GM12878 (cell line): ENCODE measurements at regions not wholly inside any gene's neighbourhood (a gene's known extent, or its start where the extent isn't known, plus 50 kb on each side); places are given as distances from the start of the nearest gene placed in this dataset.

ENCODE experiments used
- ATAC-seq: fragments of 200-7000 bp; cut with Tn5 transposase; 3 replicates; pipeline ENCODE4 v1.9.1; 2020; ENCODE audit warnings: mild to moderate bottlenecking, moderate library complexity
- BruUV-seq: library from RNA; stranded (reverse); fragments of 400-500 nt; replicated peaks from 2 replicates; lab custom pipeline; 2021; lab: Mats Ljungman, UMichigan
- CTCF ChIA-PET: fragments of 300-600 bp; sonication (Branson Sonifier 250); formaldehyde crosslinking; extraction: SDS; loops from one replicate; lab custom pipeline; 2021; ENCODE audit warnings: inconsistent platforms; lab: Yijun Ruan, JAX
- POLR2A ChIA-PET: fragments of 350-600 bp; formaldehyde crosslinking; extraction: SDS; loops from one replicate; lab custom pipeline; 2021; ENCODE audit warnings: inconsistent platforms; lab: Charles Lee
- RAD21 ChIA-PET: fragments of 300-600 bp; sonication (Branson Sonifier 250); formaldehyde crosslinking; loops from one replicate; lab custom pipeline; 2023; ENCODE audit warnings: antibody characterized with exemption; ENCODE audit not compliant: unreplicated experiment; lab: Charles Lee
- SMC1A ChIA-PET: fragments of 300-600 bp; sonication (Branson Sonifier 250); formaldehyde crosslinking; loops from one replicate; lab custom pipeline; 2023; ENCODE audit not compliant: unreplicated experiment, uncharacterized antibody; lab: Charles Lee
- DNase-seq: peaks from one replicate; pipeline ENCODE4 v3.0.0-alpha.2; 2011; ENCODE audit warnings: low read depth, low spot score
- FAIRE-seq: peaks from 3 replicates; lab custom pipeline; 2011; peaks lifted over from hg19 to GRCh38; lab: Jason Lieb, UNC
- H2AFZ ChIP-seq: 2 replicates; pipeline ENCODE4 v1.6.0; 2011; ENCODE audit warnings: low read depth, low read length, control low read depth; ENCODE audit not compliant: control insufficient read depth
- H3K27ac ChIP-seq: 2 replicates; pipeline ENCODE4 v1.5.1; 2011; ENCODE audit warnings: control low read depth; ENCODE audit not compliant: control insufficient read depth, insufficient read depth
- H3K27me3 ChIP-seq, 2 experiments: replicated peaks in 1 of 2; 2 replicates each; pipeline versions ENCODE4 v1.6.0 to v1.6.1; 2011; ENCODE audit warnings: low read length in 1 of 2; ENCODE audit not compliant: control insufficient read depth in 2 of 2, insufficient read depth in 2 of 2
- H3K36me3 ChIP-seq, 2 experiments: 2 replicates each; pipeline ENCODE4 v1.5.1; 2011; ENCODE audit warnings: low read length in 1 of 2; ENCODE audit not compliant: control insufficient read depth in 2 of 2, insufficient read depth in 2 of 2
- H3K4me1 ChIP-seq: 2 replicates; pipeline ENCODE4 v1.6.1; 2011; ENCODE audit warnings: mild to moderate bottlenecking, low read length, moderate library complexity, mixed read lengths; ENCODE audit not compliant: control insufficient read depth, insufficient read depth
- H3K4me2 ChIP-seq: 2 replicates; pipeline ENCODE4 v1.6.0; 2011; ENCODE audit warnings: control low read depth; ENCODE audit not compliant: control insufficient read depth, insufficient read depth
- H3K4me3 ChIP-seq: fragments of 200-600 bp; sonication (generic); 2 replicates; pipeline ENCODE4 v1.5.1; 2016
- H3K79me2 ChIP-seq: 2 replicates; pipeline ENCODE4 v1.6.0; 2011; ENCODE audit warnings: low read length; ENCODE audit not compliant: control insufficient read depth, insufficient read depth
- H3K9ac ChIP-seq: 2 replicates; pipeline ENCODE4 v1.8.0; 2011; ENCODE audit warnings: low read length, control low read depth, mixed read lengths; ENCODE audit not compliant: control insufficient read depth, insufficient read depth
- H3K9me3 ChIP-seq: replicated peaks from 3 replicates; pipeline ENCODE4 v1.5.1; 2011; ENCODE audit warnings: mild to moderate bottlenecking, low read length; ENCODE audit not compliant: control insufficient read depth, insufficient read depth
- H4K20me1 ChIP-seq: 2 replicates; pipeline ENCODE4 v1.6.0; 2011; ENCODE audit not compliant: control insufficient read depth, insufficient read depth
- BHLHE40 ChIP-seq, 2 experiments: fragments of 450-650 bp in 1 of 2; IDR thresholded peaks; 2 replicates each; pipeline ENCODE4 v1.6.1; 2011 to 2017; ENCODE audit warnings: low read depth in 2 of 2, borderline replicate concordance in 1 of 2, improper control_type of control experiment in 1 of 2, low read length in 1 of 2, mild to moderate bottlenecking in 1 of 2
- BMI1 ChIP-seq: fragments of 450-650 bp; IDR thresholded peaks from 2 replicates; pipeline ENCODE4 v1.6.1; 2016; ENCODE audit warnings: mild to moderate bottlenecking, moderate library complexity, borderline replicate concordance
- REST ChIP-seq: IDR thresholded peaks from 2 replicates; pipeline ENCODE4 v1.6.1; 2012; ENCODE audit warnings: mild to moderate bottlenecking, low read depth, low read length
- RUNX3 ChIP-seq: IDR thresholded peaks from 2 replicates; pipeline ENCODE4 v1.6.1; 2012; ENCODE audit warnings: low read length, inconsistent platforms
- WGBS: methylation state at CpG from one replicate; pipeline ENCODE4 v1.1.6; 2016; ENCODE audit warnings: low lambda C conversion rate; ENCODE audit not compliant: insufficient replicate concordance, insufficient coverage; ENCODE audit errors: missing lambda C conversion rate; 5-methylcytosine and 5-hydroxymethylcytosine counted together
- in situ Hi-C: fragments of 300-500 bp; cut with MboI; formaldehyde crosslinking; loops from 9 replicates; pipeline ENCODE4 v1.14.3; 2018; ENCODE audit warnings: mixed read lengths
- intact Hi-C: fragments of 100-400 bp; cut with micrococcal nuclease; formaldehyde crosslinking; loops from one replicate; pipeline ENCODE4 v1.14.2; 2022; ENCODE audit not compliant: unreplicated experiment

DNA sequence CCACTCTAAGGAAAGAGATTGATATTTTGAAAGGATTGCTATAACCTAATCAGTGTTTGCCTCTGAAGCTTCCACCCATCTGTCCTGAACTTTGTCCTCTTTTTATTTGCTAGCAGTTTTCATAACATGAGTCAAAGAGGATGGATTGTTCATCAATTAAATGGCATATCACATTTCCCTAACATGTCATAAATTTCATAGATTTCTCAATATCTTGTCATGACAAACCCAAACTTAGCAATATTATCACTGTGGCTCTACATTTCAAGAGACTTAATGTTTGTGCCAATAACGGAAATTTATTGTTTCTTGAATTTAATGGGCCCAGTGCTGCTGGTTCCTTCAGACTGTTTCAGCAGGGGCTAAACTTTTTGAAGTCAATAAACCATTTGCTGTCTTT, 330.3 kb downstream of the CAAP1 start (continued):
- TF ChIP-seq BMI1, result no peak
- TF ChIP-seq REST, result no peak

DNA sequence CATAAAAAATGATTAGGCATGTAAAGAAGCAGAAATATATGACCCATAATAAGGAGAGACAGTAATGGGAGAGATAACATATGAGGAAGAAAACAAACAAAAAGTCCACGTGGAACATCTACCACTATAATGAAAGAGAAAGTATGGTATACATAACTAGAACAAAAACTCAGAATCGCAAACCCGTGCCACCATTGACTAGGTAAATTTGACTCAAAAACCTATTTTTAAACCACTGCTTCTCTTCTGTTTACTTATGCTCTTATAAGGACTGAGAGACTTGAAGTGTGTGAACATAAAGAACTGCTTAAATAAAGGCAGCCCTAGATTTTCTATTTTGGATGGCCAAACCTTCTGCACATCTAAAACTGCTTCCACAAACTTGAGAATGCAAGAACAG, 330.7 kb downstream of the CAAP1 start:
- Histone ChIP-seq H3K79me2 (no peaks in the 10 kb centered on the region), H4K20me1 (no peaks in the 10 kb centered on the region), H3K4me1 (no peaks in the 10 kb centered on the region), H3K27me3 (no peaks in the 10 kb centered on the region), H3K36me3 (no peaks in the 10 kb centered on the region), H3K27ac (no peak overlapping the region), H3K9me3 (no peaks in the 10 kb centered on the region), H3K4me3 (no peak overlapping the region), H3K4me2 (no peak overlapping the region), H2AFZ (no peak overlapping the region), H3K9ac (no peak overlapping the region)
- no TSS peak for BruUV-seq
- CTCF ChIA-PET, result no interaction called here
- ATAC-seq (peak; percentile 33; the same call in 2 of the 3 replicates), DNase-seq (no peak), FAIRE-seq (no peak)
- POLR2A ChIA-PET, result no interaction called here
- TF ChIP-seq RUNX3, result no peak
- TF ChIP-seq BHLHE40 (IDR thresholded peaks at IDR 0.05; ENCODE audit: borderline replicate concordance in 1 of 2, low read depth in 2 of 2, low read length in 1 of 2), result peak in 1 of 2 experiments; percentile 55; a peak in 1 of 4 replicates
- RAD21 ChIA-PET, result no interaction called here
- SMC1A ChIA-PET, result no interaction called here
- 2% methylated on average over 3 of the region's 3 CpGs for WGBS
- intact Hi-C loops, result no loop called here
- in situ Hi-C loops, result no loop called here
